ENCODE measurements at regions not wholly inside any gene's neighbourhood (a gene's known extent, or its start where the extent isn't known, plus 50 kb on each side); places are given as distances from the start of the nearest gene placed in this dataset.

- TF ChIP-seq CTCF (IDR thresholded peaks at IDR 0.05) = no peak
- no peak for TF ChIP-seq ATF1 (CRISPR knock-in tag; IDR thresholded peaks at IDR 0.05)
- TF ChIP-seq JAZF1 (CRISPR knock-in tag; IDR thresholded peaks at IDR 0.05) = no peak
- TF ChIP-seq ZNF263 (CRISPR knock-in tag; IDR thresholded peaks at IDR 0.05; ENCODE audit: low read depth) = no peak
- no peak for TF ChIP-seq ATF2 (CRISPR knock-in tag; IDR thresholded peaks at IDR 0.05; ENCODE audit: borderline replicate concordance, low read depth)
- TF ChIP-seq ESRRA (CRISPR knock-in tag; IDR thresholded peaks at IDR 0.05; ENCODE audit: borderline replicate concordance) = no peak
Measured at GRCh38 chr6:44732243-44732642, 344.7 kb downstream of the CDC5L start.
